GM23338 (cell line): ENCODE measurements at regions not wholly inside any gene's neighbourhood (a gene's known extent, or its start where the extent isn't known, plus 50 kb on each side); places are given as distances from the start of the nearest gene placed in this dataset.

Experiments
- ATAC-seq: fragments of 200-7000 bp; cut with Tn5 transposase; 3 replicates; pipeline ENCODE4 v1.9.1; 2020
- DNase-seq: peaks from one replicate; pipeline ENCODE4 v3.0.0-alpha.2; 2015; ENCODE audit warnings: low spot score
- H2AFZ ChIP-seq: fragments of 200-600 bp; sonication (generic); 2 replicates; pipeline ENCODE4 v1.8.0; 2016; ENCODE audit warnings: antibody characterized with exemption, mild to moderate bottlenecking, moderate library complexity
- H3F3A ChIP-seq: fragments of 200-600 bp; sonication (generic); replicated peaks from 2 replicates; pipeline ENCODE4 v1.8.0; 2017; ENCODE audit warnings: antibody characterized with exemption, mixed run types, low read depth
- H3K27ac ChIP-seq: fragments of 200-600 bp; sonication (generic); 2 replicates; pipeline ENCODE4 v1.6.1; 2016; ENCODE audit warnings: low read depth
- H3K27me3 ChIP-seq: fragments of 200-600 bp; sonication (generic); 2 replicates; pipeline ENCODE4 v1.8.0; 2016; ENCODE audit warnings: mild to moderate bottlenecking, mixed run types, moderate library complexity; ENCODE audit not compliant: insufficient read depth
- H3K36me3 ChIP-seq: fragments of 200-600 bp; sonication (generic); 2 replicates; pipeline ENCODE4 v1.8.0; 2016; ENCODE audit warnings: mild to moderate bottlenecking; ENCODE audit not compliant: insufficient read depth
- H3K4me1 ChIP-seq: fragments of 200-600 bp; sonication (generic); 2 replicates; pipeline ENCODE4 v1.8.0; 2016; ENCODE audit warnings: mild to moderate bottlenecking, moderate library complexity; ENCODE audit not compliant: insufficient read depth
- H3K4me2 ChIP-seq: fragments of 200-600 bp; sonication (generic); 2 replicates; pipeline ENCODE4 v1.7.1; 2017; ENCODE audit warnings: mixed run types
- H3K4me3 ChIP-seq: fragments of 200-600 bp; sonication (generic); 2 replicates; pipeline ENCODE4 v1.6.1; 2016; ENCODE audit warnings: mixed run types
- H3K79me2 ChIP-seq: fragments of 200-600 bp; sonication (generic); replicated peaks from 2 replicates; pipeline ENCODE4 v1.8.0; 2017; ENCODE audit warnings: mild to moderate bottlenecking; ENCODE audit not compliant: insufficient read depth
- H3K9me2 ChIP-seq: fragments of 200-600 bp; sonication (generic); 2 replicates; pipeline ENCODE4 v1.8.0; 2017; ENCODE audit not compliant: insufficient read depth
- H4K20me1 ChIP-seq: fragments of 200-600 bp; sonication (generic); replicated peaks from 2 replicates; pipeline ENCODE4 v1.8.0; 2017; ENCODE audit warnings: mild to moderate bottlenecking; ENCODE audit not compliant: insufficient read depth
- H3K27ac Mint-ChIP-seq: 2 replicates; pipeline ENCODE4 v1.8.0; 2020; ENCODE audit warnings: inconsistent platforms, mild to moderate bottlenecking, moderate library complexity, mixed read lengths
- H3K27me3 Mint-ChIP-seq: 3 replicates; pipeline ENCODE4 v1.8.0; 2022; ENCODE audit warnings: low read depth, mild to moderate bottlenecking, moderate library complexity, mixed read lengths, inconsistent platforms; ENCODE audit not compliant: insufficient read depth, poor library complexity
- H3K36me3 Mint-ChIP-seq: 3 replicates; pipeline ENCODE4 v1.8.0; 2021; ENCODE audit warnings: low read depth, mild to moderate bottlenecking, inconsistent platforms, moderate library complexity, mixed read lengths
- H3K4me1 Mint-ChIP-seq: 3 replicates; pipeline ENCODE4 v1.8.0; 2020; ENCODE audit warnings: mild to moderate bottlenecking, inconsistent platforms, mixed read lengths
- H3K4me3 Mint-ChIP-seq: 3 replicates; pipeline ENCODE4 v1.8.0; 2021; ENCODE audit warnings: moderate library complexity, mild to moderate bottlenecking, inconsistent platforms, mixed read lengths
- H3K9me3 Mint-ChIP-seq: 3 replicates; pipeline ENCODE4 v1.8.0; 2020; ENCODE audit warnings: moderate library complexity, mild to moderate bottlenecking, inconsistent platforms, mixed read lengths
- CREB1 ChIP-seq: fragments of 250-450 bp; sonication (Bioruptor Pico); IDR thresholded peaks from 2 replicates; pipeline ENCODE4 v1.5.0; 2020; ENCODE audit warnings: low read depth, mild to moderate bottlenecking, moderate library complexity
- CTCF ChIP-seq, 2 experiments: fragments of 200-600 bp in 1 of 2; sonication (generic) in 1 of 2; conservative IDR thresholded peaks; 2 replicates each; pipeline versions ENCODE4 v1.5.1 to v1.6.1; 2016 to 2017; ENCODE audit warnings: antibody characterized with exemption in 2 of 2, low read depth in 2 of 2, mild to moderate bottlenecking in 2 of 2, moderate library complexity in 1 of 2
- ETS1 ChIP-seq: IDR thresholded peaks from 2 replicates; pipeline ENCODE4 v1.6.1; 2016; ENCODE audit warnings: antibody characterized with exemption
- EZH2 ChIP-seq: fragments of 200-600 bp; sonication (generic); IDR thresholded peaks from one replicate; pipeline ENCODE4 v1.8.0; 2017; ENCODE audit warnings: antibody characterized with exemption, mild to moderate bottlenecking, low read depth; ENCODE audit not compliant: unreplicated experiment
- EZH2phosphoT487 ChIP-seq: fragments of 200-600 bp; sonication (generic); IDR thresholded peaks from one replicate; pipeline ENCODE4 v1.8.1; 2018; ENCODE audit warnings: antibody characterized with exemption; ENCODE audit not compliant: unreplicated experiment
- JUNB ChIP-seq: IDR thresholded peaks from one replicate; pipeline ENCODE4 v1.6.1; 2016; ENCODE audit warnings: antibody characterized with exemption; ENCODE audit not compliant: unreplicated experiment
- NANOG ChIP-seq: IDR thresholded peaks from 2 replicates; pipeline ENCODE4 v1.6.1; 2016; ENCODE audit warnings: antibody characterized with exemption, borderline replicate concordance
- POLR2AphosphoS5 ChIP-seq: IDR thresholded peaks from 2 replicates; pipeline ENCODE4 v1.6.1; 2016; ENCODE audit warnings: antibody characterized with exemption, low read depth
- REST ChIP-seq: IDR thresholded peaks from one replicate; pipeline ENCODE4 v1.6.1; 2018; ENCODE audit warnings: antibody characterized with exemption; ENCODE audit not compliant: unreplicated experiment
- STAT1 ChIP-seq: IDR thresholded peaks from one replicate; pipeline ENCODE4 v1.6.1; 2016; ENCODE audit warnings: antibody characterized with exemption; ENCODE audit not compliant: unreplicated experiment
- ZNF114 ChIP-seq: fragments of 250-450 bp; sonication (Bioruptor Pico); IDR thresholded peaks from 2 replicates; pipeline ENCODE4 v1.5.0; 2020; ENCODE audit warnings: mild to moderate bottlenecking, moderate library complexity
- ZNF331 ChIP-seq: fragments of 250-450 bp; sonication (Bioruptor Pico); IDR thresholded peaks from 2 replicates; pipeline ENCODE4 v1.5.0; 2020; ENCODE audit warnings: low read depth, mild to moderate bottlenecking, moderate library complexity
- ZNF462 ChIP-seq: fragments of 250-450 bp; sonication (Bioruptor Pico); IDR thresholded peaks from 2 replicates; pipeline ENCODE4 v1.5.0; 2020; ENCODE audit warnings: mild to moderate bottlenecking, moderate library complexity

- H3K4me3 Mint-ChIP-seq: no peak overlapping the region
- H3K4me3 ChIP-seq: no peak overlapping the region
- TF ChIP-seq EZH2 (no peak), POLR2AphosphoS5 (no peak), EZH2phosphoT487 (no peak), ZNF331 (CRISPR knock-in tag) (no peak), REST (no peak), CREB1 (CRISPR knock-in tag) (no peak), CTCF (conservative IDR thresholded peaks at IDR 0.05; ENCODE audit: low read depth in 2 of 2) (no peak), STAT1 (no peak), ZNF114 (no peak), ZNF462 (no peak), ETS1 (no peak), JUNB (no peak), NANOG (no peak)
- H3K27ac Mint-ChIP-seq: no peak overlapping the region
- H3K27me3 Mint-ChIP-seq: peaks cover 1% of the 10 kb centered on the region
- peaks cover 6% of the 10 kb centered on the region; the same call in 1 of the 2 replicates for H3K9me2 ChIP-seq
- no peaks in the 10 kb centered on the region for H3K36me3 Mint-ChIP-seq
- H3K4me1 Mint-ChIP-seq: peaks cover 2% of the 10 kb centered on the region; the same call in 1 of the 3 replicates
- no peaks in the 10 kb centered on the region for H3K27me3 ChIP-seq
- H4K20me1 ChIP-seq: no peaks in the 10 kb centered on the region; the same call in 1 of the 2 replicates
- H3K4me1 ChIP-seq: peaks cover 2% of the 10 kb centered on the region; the same call in 1 of the 2 replicates
- H3K9me3 Mint-ChIP-seq: no peaks in the 10 kb centered on the region
- H3K4me2 ChIP-seq: no peak overlapping the region
- no peaks in the 10 kb centered on the region for H3K79me2 ChIP-seq
- DNase-seq: no peak
- H2AFZ ChIP-seq: no peak overlapping the region
- no peaks in the 10 kb centered on the region for H3K36me3 ChIP-seq
- no peak for ATAC-seq
- no peaks in the 10 kb centered on the region for H3F3A ChIP-seq
- H3K27ac ChIP-seq: no peak overlapping the region
Observed at GRCh38 chr5:89956838-89957237, 452.7 kb downstream of the CETN3 start.
